K562 (cell line): ENCODE measurements at regions not wholly inside any gene's neighbourhood (a gene's known extent, or its start where the extent isn't known, plus 50 kb on each side); places are given as distances from the start of the nearest gene placed in this dataset.

Experiments
- ATAC-seq: fragments of 200-7000 bp; cut with Tn5 transposase; 3 replicates; pipeline ENCODE4 v1.9.1; 2020; ENCODE audit warnings: moderate library complexity
- BruUV-seq: library from RNA; stranded (reverse); fragments of 400-500 nt; replicated peaks from 2 replicates; lab custom pipeline; 2021; lab: Mats Ljungman, UMichigan
- CTCF ChIA-PET: fragments of 300-600 bp; formaldehyde crosslinking; extraction: SDS; loops from one replicate; lab custom pipeline; 2021; ENCODE audit warnings: low intra/inter-chr PET ratio; lab: Yijun Ruan, JAX
- POLR2A ChIA-PET: fragments of 300-600, 350-650 bp; sonication (Branson Sonifier 250); formaldehyde crosslinking; extraction: SDS; loops from one replicate; lab custom pipeline; 2021; ENCODE audit warnings: antibody characterized with exemption, inconsistent platforms; lab: Yijun Ruan, JAX
- DNase-seq, 4 experiments: peaks; one replicate each; pipeline versions ENCODE4 v3.0.0 to v3.0.0-alpha.2; 2011 to 2018; ENCODE audit warnings: low spot score in 3 of 4, mixed read lengths in 3 of 4; ENCODE audit errors: extremely low read depth in 1 of 4
- FAIRE-seq: peaks from 2 replicates; lab custom pipeline; 2011; peaks lifted over from hg19 to GRCh38; lab: Jason Lieb, UNC
- H2AFZ ChIP-seq: 2 replicates; pipeline ENCODE4 v1.6.0; 2011; ENCODE audit warnings: low read depth, low read length, control low read depth, inconsistent platforms
- H3K27ac ChIP-seq: fragments of 200-600 bp; 3 replicates; pipeline ENCODE4 v1.8.0; 2011; ENCODE audit warnings: low read depth, mild to moderate bottlenecking, control low read depth, inconsistent platforms, low read length, moderate library complexity, mixed read lengths; ENCODE audit errors: extremely low read depth
- H3K27me3 ChIP-seq, 2 experiments: fragments of 300-600 bp in 1 of 2; 2 replicates in 1 of 2; 3 replicates in 1 of 2; pipeline versions ENCODE4 v1.6.0 to v1.8.0; 2011; ENCODE audit warnings: inconsistent platforms in 2 of 2, low read length in 2 of 2, mild to moderate bottlenecking in 1 of 2, mixed read lengths in 1 of 2, moderate library complexity in 1 of 2; ENCODE audit not compliant: control insufficient read depth in 2 of 2, insufficient read depth in 2 of 2
- H3K36me3 ChIP-seq: fragments of 300-600 bp; 3 replicates; pipeline ENCODE4 v1.8.0; 2011; ENCODE audit warnings: mild to moderate bottlenecking, low read length, inconsistent platforms; ENCODE audit not compliant: control insufficient read depth, insufficient read depth
- H3K4me1 ChIP-seq, 2 experiments: fragments of 200-600 bp in 1 of 2; replicated peaks in 1 of 2; 2 replicates in 1 of 2; 3 replicates in 1 of 2; pipeline versions ENCODE4 v1.5.1 to v1.8.0; 2011; ENCODE audit warnings: inconsistent platforms in 2 of 2, low read length in 2 of 2, mild to moderate bottlenecking in 1 of 2, mixed read lengths in 1 of 2, moderate library complexity in 1 of 2; ENCODE audit not compliant: control insufficient read depth in 2 of 2, insufficient read depth in 2 of 2
- H3K4me2 ChIP-seq: 2 replicates; pipeline ENCODE4 v1.6.1; 2011; ENCODE audit warnings: low read length, control low read depth, inconsistent platforms, mixed read lengths; ENCODE audit not compliant: insufficient read depth
- H3K4me3 ChIP-seq: fragments of 200-600 bp; sonication (generic), shearing (Covaris generic); 2 replicates; pipeline ENCODE4 v1.5.1; 2016; ENCODE audit warnings: control low read depth, inconsistent platforms
- H3K79me2 ChIP-seq: fragments of 200-600 bp; 3 replicates; pipeline ENCODE4 v1.8.0; 2011; ENCODE audit warnings: low read length, inconsistent platforms; ENCODE audit not compliant: control insufficient read depth, insufficient read depth
- H3K9ac ChIP-seq, 2 experiments: 2 replicates each; pipeline versions ENCODE4 v1.6.0 to v1.6.1; 2011; ENCODE audit warnings: low read depth in 2 of 2, low read length in 2 of 2, control low read depth in 1 of 2, inconsistent platforms in 1 of 2, mild to moderate bottlenecking in 1 of 2, mixed read lengths in 1 of 2; ENCODE audit not compliant: insufficient read depth in 1 of 2
- H3K9me1 ChIP-seq: one replicate; pipeline ENCODE4 v1.6.0; 2011; ENCODE audit warnings: inconsistent platforms, mild to moderate bottlenecking, low read length, moderate library complexity; ENCODE audit not compliant: control insufficient read depth, insufficient read depth
- H3K9me3 ChIP-seq: replicated peaks from 2 replicates; pipeline ENCODE4 v1.5.1; 2011; ENCODE audit warnings: low read depth, low read length, inconsistent platforms; ENCODE audit not compliant: control insufficient read depth, insufficient read depth
- H4K20me1 ChIP-seq: replicated peaks from 2 replicates; pipeline ENCODE4 v1.6.1; 2011; ENCODE audit warnings: low read length, inconsistent platforms, mixed read lengths; ENCODE audit not compliant: control insufficient read depth, insufficient read depth
- ARID1B ChIP-seq: fragments of 450-650 bp; IDR thresholded peaks from 2 replicates; pipeline ENCODE4 v1.6.1; 2016; ENCODE audit warnings: antibody characterized with exemption, mild to moderate bottlenecking, inconsistent platforms
- CBFA2T3 ChIP-seq: fragments of 450-650 bp; IDR thresholded peaks from 2 replicates; pipeline ENCODE4 v1.6.1; 2017
- CEBPB ChIP-seq: fragments of 450-650 bp; IDR thresholded peaks from 2 replicates; pipeline ENCODE4 v1.6.1; 2016; ENCODE audit warnings: missing genetic modification characterization, missing compliant biosample characterization
- CTCF ChIP-seq, 3 experiments: IDR thresholded peaks in 2 of 3; conservative IDR thresholded peaks in 1 of 3; 2 replicates each; pipeline ENCODE4 v1.5.1; 2011 to 2012; ENCODE audit warnings: low read length in 3 of 3, mild to moderate bottlenecking in 3 of 3, control low read depth in 2 of 3, improper control_type of control experiment in 1 of 3, inconsistent platforms in 1 of 3, low read depth in 1 of 3, mixed read lengths in 1 of 3, moderate library complexity in 1 of 3; ENCODE audit not compliant: insufficient read depth in 2 of 3
- ELF1 ChIP-seq: fragments of 200-800 bp; sonication (Bioruptor generic); IDR thresholded peaks from 2 replicates; pipeline ENCODE4 v1.6.1; 2016; ENCODE audit warnings: missing genetic modification characterization, missing compliant biosample characterization
- PTRF ChIP-seq: fragments of 450-650 bp; IDR thresholded peaks from 2 replicates; pipeline ENCODE4 v1.6.1; 2016; ENCODE audit warnings: mild to moderate bottlenecking, missing genetic modification characterization, missing compliant biosample characterization
- RAD21 ChIP-seq, 2 experiments: fragments of 250-450 bp in 1 of 2; fragments of 450-650 bp in 1 of 2; sonication (Bioruptor Pico) in 1 of 2; formaldehyde crosslinking in 1 of 2; IDR thresholded peaks in 1 of 2; conservative IDR thresholded peaks in 1 of 2; 2 replicates each; pipeline versions ENCODE4 v1.4.0 to v1.8.0; 2020 to 2022; ENCODE audit warnings: mild to moderate bottlenecking in 2 of 2, moderate library complexity in 1 of 2
- TAL1 ChIP-seq: fragments of 450-650 bp; IDR thresholded peaks from 2 replicates; pipeline ENCODE4 v1.6.1; 2016; ENCODE audit warnings: mild to moderate bottlenecking
- ZNF764 ChIP-seq: fragments of 250-450 bp; sonication (Bioruptor Pico); IDR thresholded peaks from 2 replicates; pipeline ENCODE4 v1.4.0; 2020; ENCODE audit warnings: low read depth, mild to moderate bottlenecking, moderate library complexity
- ZNF79 ChIP-seq: fragments of 250-450 bp; sonication (Bioruptor Pico); IDR thresholded peaks from 2 replicates; pipeline ENCODE4 v1.4.0; 2020; ENCODE audit warnings: low read depth, mild to moderate bottlenecking, moderate library complexity
- WGBS: fragments of 100-300 bp; shearing (Covaris generic); methylation state at CpG from one replicate; pipeline ENCODE4 v1.1.6; 2016; ENCODE audit warnings: low coverage, mixed read lengths; ENCODE audit not compliant: insufficient coverage; ENCODE audit errors: missing lambda C conversion rate; 5-methylcytosine and 5-hydroxymethylcytosine counted together
- in situ Hi-C: fragments of 300-500 bp; cut with MboI; formaldehyde crosslinking; loops from 4 replicates; pipeline ENCODE4 v1.15.0; 2018; ENCODE audit warnings: inconsistent platforms, mixed read lengths
- intact Hi-C: fragments of 100-400 bp; cut with micrococcal nuclease; formaldehyde crosslinking; loops from 2 replicates; pipeline ENCODE4 v1.14.2; 2022

GRCh38 chr16:65704866-65705265, 583.0 kb upstream of the CDH11 start (continued):
- TF ChIP-seq RAD21 (CRISPR knock-in tag; conservative IDR thresholded peaks at IDR 0.05 in 1 of 2, IDR thresholded peaks at IDR 0.05 in 1 of 2) (peak in 1 of 2 experiments; percentile 44; a peak in 2 of 4 replicates), CTCF (IDR thresholded peaks at IDR 0.05 in 2 of 3, conservative IDR thresholded peaks at IDR 0.05 in 1 of 3; ENCODE audit: insufficient read depth in 2 of 3, low read depth in 1 of 3, low read length in 3 of 3) (peak; percentile 12 to 38 (median 29); a peak in 2 of 6 replicates)

- intact Hi-C loops (no loop called here), in situ Hi-C loops (no loop called here)
- H2AFZ ChIP-seq = peak overlapping the region; percentile 40; the same call in 1 of the 2 replicates
- TF ChIP-seq TAL1 (0 out of 2 replicates have a peak, but pooled peaks have one; percentile 10), ZNF79 (CRISPR knock-in tag) (no peak), ARID1B (peak; percentile 25; the same call in 1 of the 2 replicates), CBFA2T3 (peak; percentile 40; the same call in 1 of the 2 replicates), ZNF764 (no peak), CEBPB (no peak), PTRF (tag) (no peak), ELF1 (tag) (no peak)
- no peaks in the 10 kb centered on the region for H3K9me1 ChIP-seq
- no peak overlapping the region for H3K4me3 ChIP-seq
- H3K27ac ChIP-seq = no peak overlapping the region
- ATAC-seq (peak; percentile 62), FAIRE-seq (peak; percentile 23), DNase-seq (peak in 1 of 4 experiments; percentile 36)
- ChIA-PET POLR2A (no interaction called here), CTCF (no interaction called here)
- H3K36me3 ChIP-seq = no peaks in the 10 kb centered on the region
- H3K9me3 ChIP-seq = no peaks in the 10 kb centered on the region
- H3K79me2 ChIP-seq = no peaks in the 10 kb centered on the region
- no peaks in the 10 kb centered on the region; a peak in 1 of 5 replicates for H3K4me1 ChIP-seq
- H4K20me1 ChIP-seq = no peaks in the 10 kb centered on the region
- no TSS peak for BruUV-seq
- no peak overlapping the region for H3K9ac ChIP-seq
- H3K27me3 ChIP-seq = no peaks in the 10 kb centered on the region
- H3K4me2 ChIP-seq = no peak overlapping the region; the same call in 1 of the 2 replicates
- WGBS = 1% methylated on average over 8 of the region's 8 CpGs
Measured at GRCh38 chr16:65702707-65703402, 581.0 kb upstream of the CDH11 start.
